ENCODE measurements at regions not wholly inside any gene's neighbourhood (a gene's known extent, or its start where the extent isn't known, plus 50 kb on each side); places are given as distances from the start of the nearest gene placed in this dataset.

- in situ Hi-C loops (cut with MboI; ENCODE audit: low sequenced_read_pairs), result no loop called here
These were observed 124.8 kb upstream of the PACRGL start for GRCh38 chr4:20575486-20575885.

- in situ Hi-C loops (cut with MboI; ENCODE audit: low sequenced_read_pairs), result no loop called here
These were observed 123.4 kb upstream of the PACRGL start for GRCh38 chr4:20576861-20577260.

GRCh38 chr4:20577702-20578101 is 122.6 kb upstream of the PACRGL start:
- in situ Hi-C loops (cut with MboI; ENCODE audit: low sequenced_read_pairs), result no loop called here

GRCh38 chr4:20580907-20581306 is 119.4 kb upstream of the PACRGL start:
- in situ Hi-C loops (cut with MboI; ENCODE audit: low sequenced_read_pairs), result no loop called here

GRCh38 chr4:20589436-20589835 is 110.8 kb upstream of the PACRGL start:
- in situ Hi-C loops (cut with MboI; ENCODE audit: low sequenced_read_pairs), result no loop called here

GRCh38 chr4:20590849-20591248 is 109.4 kb upstream of the PACRGL start:
- in situ Hi-C loops (cut with MboI; ENCODE audit: low sequenced_read_pairs), result no loop called here

- in situ Hi-C loops (cut with MboI; ENCODE audit: low sequenced_read_pairs), result no loop called here
These were observed 108.7 kb upstream of the PACRGL start for GRCh38 chr4:20591571-20591970.

- in situ Hi-C loops (cut with MboI; ENCODE audit: low sequenced_read_pairs), result no loop called here
These were observed 108.2 kb upstream of the PACRGL start for GRCh38 chr4:20592013-20592412.

GRCh38 chr4:20592663-20593062 is 107.6 kb upstream of the PACRGL start:
- in situ Hi-C loops (cut with MboI; ENCODE audit: low sequenced_read_pairs), result no loop called here

- in situ Hi-C loops (cut with MboI; ENCODE audit: low sequenced_read_pairs), result no loop called here
These were observed 101.6 kb upstream of the PACRGL start for GRCh38 chr4:20598626-20599025.

- in situ Hi-C loops (cut with MboI; ENCODE audit: low sequenced_read_pairs), result no loop called here
These were observed 96.5 kb upstream of the PACRGL start for GRCh38 chr4:20603671-20604313.

- in situ Hi-C loops (cut with MboI; ENCODE audit: low sequenced_read_pairs), result no loop called here
These were observed 87.9 kb upstream of the PACRGL start for GRCh38 chr4:20612313-20612712.

- in situ Hi-C loops (cut with MboI; ENCODE audit: low sequenced_read_pairs), result no loop called here
These were observed 85.4 kb upstream of the PACRGL start for GRCh38 chr4:20614816-20615215.

GRCh38 chr4:20615486-20616260 is 84.6 kb upstream of the PACRGL start:
- in situ Hi-C loops (cut with MboI; ENCODE audit: low sequenced_read_pairs), result no loop called here

GRCh38 chr4:20616313-20616712 is 83.9 kb upstream of the PACRGL start:
- in situ Hi-C loops (cut with MboI; ENCODE audit: low sequenced_read_pairs), result no loop called here

- in situ Hi-C loops (cut with MboI; ENCODE audit: low sequenced_read_pairs), result no loop called here
These were observed 83.4 kb upstream of the PACRGL start for GRCh38 chr4:20616848-20617247.

GRCh38 chr4:20617678-20618396 is 82.4 kb upstream of the PACRGL start:
- in situ Hi-C loops (cut with MboI; ENCODE audit: low sequenced_read_pairs), result no loop called here

- in situ Hi-C loops (cut with MboI; ENCODE audit: low sequenced_read_pairs), result no loop called here
These were observed 81.5 kb upstream of the PACRGL start for GRCh38 chr4:20618731-20619130.

- in situ Hi-C loops (cut with MboI; ENCODE audit: low sequenced_read_pairs), result no loop called here
These were observed 78.8 kb upstream of the PACRGL start for GRCh38 chr4:20621476-20621875.

GRCh38 chr4:20622701-20623100 is 77.6 kb upstream of the PACRGL start:
- in situ Hi-C loops (cut with MboI; ENCODE audit: low sequenced_read_pairs), result no loop called here

- in situ Hi-C loops (cut with MboI; ENCODE audit: low sequenced_read_pairs), result no loop called here
These were observed 76.3 kb upstream of the PACRGL start for GRCh38 chr4:20623939-20624338.

- in situ Hi-C loops (cut with MboI; ENCODE audit: low sequenced_read_pairs), result no loop called here
These were observed 75.4 kb upstream of the PACRGL start for GRCh38 chr4:20624793-20625374.
